GM12872 (cell line): ENCODE measurements at regions not wholly inside any gene's neighbourhood (a gene's known extent, or its start where the extent isn't known, plus 50 kb on each side); places are given as distances from the start of the nearest gene placed in this dataset.

Experiments
- TF ChIP-seq, protein P1 (sequence below): IDR thresholded peaks from 3 replicates; pipeline ENCODE4 v1.5.1; 2011; ENCODE audit warnings: low read depth, mild to moderate bottlenecking, low read length, moderate library complexity; ENCODE audit not compliant: insufficient read depth

GRCh38 chr11:70486731-70487130 is 88.4 kb downstream of the CTTN start:
- TF ChIP-seq, protein P1, sequence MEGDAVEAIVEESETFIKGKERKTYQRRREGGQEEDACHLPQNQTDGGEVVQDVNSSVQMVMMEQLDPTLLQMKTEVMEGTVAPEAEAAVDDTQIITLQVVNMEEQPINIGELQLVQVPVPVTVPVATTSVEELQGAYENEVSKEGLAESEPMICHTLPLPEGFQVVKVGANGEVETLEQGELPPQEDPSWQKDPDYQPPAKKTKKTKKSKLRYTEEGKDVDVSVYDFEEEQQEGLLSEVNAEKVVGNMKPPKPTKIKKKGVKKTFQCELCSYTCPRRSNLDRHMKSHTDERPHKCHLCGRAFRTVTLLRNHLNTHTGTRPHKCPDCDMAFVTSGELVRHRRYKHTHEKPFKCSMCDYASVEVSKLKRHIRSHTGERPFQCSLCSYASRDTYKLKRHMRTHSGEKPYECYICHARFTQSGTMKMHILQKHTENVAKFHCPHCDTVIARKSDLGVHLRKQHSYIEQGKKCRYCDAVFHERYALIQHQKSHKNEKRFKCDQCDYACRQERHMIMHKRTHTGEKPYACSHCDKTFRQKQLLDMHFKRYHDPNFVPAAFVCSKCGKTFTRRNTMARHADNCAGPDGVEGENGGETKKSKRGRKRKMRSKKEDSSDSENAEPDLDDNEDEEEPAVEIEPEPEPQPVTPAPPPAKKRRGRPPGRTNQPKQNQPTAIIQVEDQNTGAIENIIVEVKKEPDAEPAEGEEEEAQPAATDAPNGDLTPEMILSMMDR, result no peak

DNA sequence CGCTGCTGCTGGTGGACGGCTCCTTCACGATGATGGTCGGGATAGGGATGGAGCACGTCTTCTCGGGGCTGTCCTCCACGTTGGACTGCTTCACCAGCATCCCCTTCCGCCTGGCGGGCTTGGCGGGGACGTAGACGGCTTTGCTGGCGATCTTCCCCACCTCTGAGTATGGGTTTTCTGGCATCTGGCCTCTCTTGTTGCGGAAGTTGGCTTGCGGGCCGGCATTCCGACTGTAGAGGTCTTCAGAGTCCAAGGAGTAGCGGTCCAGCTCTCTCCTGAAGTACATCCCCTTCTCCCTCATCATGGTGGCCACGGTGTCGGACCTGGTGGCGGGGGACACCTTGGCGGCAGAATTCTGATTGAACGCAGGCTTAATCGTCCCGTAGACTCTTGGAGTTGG is 88.8 kb downstream of the CTTN start:
- TF ChIP-seq, protein P1, result no peak

DNA sequence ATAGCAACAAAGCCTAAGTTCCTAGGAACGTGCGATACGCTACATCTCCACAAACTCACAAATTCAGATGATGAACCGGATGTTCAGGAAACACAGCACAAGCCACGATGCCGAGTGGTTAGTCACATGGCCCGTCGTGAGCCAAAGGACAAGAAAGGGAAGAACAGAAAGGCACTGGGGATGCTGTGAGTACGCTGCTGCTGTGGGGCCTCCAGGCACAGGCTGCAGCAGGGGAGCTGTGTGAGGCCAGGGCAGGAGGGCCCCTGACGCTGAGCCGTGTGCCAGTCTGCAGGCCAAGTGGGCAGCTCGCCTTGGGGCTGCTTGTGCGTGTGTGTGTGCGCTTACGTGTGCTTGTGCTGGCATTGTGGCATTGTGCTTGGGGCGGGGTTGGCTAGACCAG is 89.4 kb downstream of the CTTN start:
- TF ChIP-seq, protein P1, result no peak

DNA sequence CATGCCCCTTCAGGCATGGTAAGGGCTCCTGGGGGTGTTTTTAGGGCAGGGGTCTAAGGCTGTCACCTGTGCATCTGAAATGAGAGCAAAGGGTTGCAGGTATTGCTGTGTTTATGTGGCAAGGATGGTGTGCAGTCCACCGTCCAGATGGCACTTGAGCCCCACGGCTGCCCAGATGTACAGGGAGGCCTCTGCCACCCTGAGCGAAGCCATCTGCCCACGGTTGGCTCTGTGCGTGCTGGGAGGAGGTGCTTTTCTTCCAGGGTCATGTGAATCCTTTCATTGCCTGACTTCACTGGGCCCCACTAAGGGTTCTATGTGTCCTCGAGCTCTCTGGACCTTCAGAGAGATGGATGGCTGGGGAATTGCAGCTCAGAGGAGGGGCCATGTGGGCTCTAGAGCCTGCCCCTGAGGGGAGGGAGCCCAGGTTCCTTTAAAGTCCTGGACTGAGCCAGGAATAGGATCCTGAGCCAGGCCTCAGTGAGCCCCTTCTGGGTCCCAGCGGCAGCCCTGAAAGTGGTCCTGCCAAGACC is 89.9 kb downstream of the CTTN start:
- TF ChIP-seq, protein P1, result no peak

GRCh38 chr11:70489276-70489675 is 90.9 kb downstream of the CTTN start:
- TF ChIP-seq, protein P1, result no peak

DNA sequence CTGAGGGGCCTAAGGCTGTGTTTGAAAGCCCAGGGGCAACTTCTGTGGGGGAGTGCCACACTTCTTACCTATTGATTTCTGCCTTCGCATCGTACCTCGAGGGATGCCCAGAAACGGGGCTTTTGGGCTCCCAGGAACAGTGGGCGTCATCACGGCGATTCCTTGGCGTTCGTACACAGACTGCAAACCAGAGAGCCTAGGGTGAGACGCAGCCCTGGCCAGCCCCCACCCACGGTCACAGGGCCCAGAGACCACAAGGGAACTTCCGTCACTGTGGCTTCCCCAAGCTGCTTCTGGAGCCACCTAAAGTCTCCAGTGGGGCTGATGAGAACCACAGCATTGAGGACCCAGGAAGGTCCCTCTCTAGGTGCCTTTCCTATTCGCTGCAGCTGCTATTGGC is 91.9 kb downstream of the CTTN start:
- TF ChIP-seq, protein P1, result no peak

- TF ChIP-seq, protein P1, result no peak
Measured at GRCh38 chr11:70490723-70491558, 92.6 kb downstream of the CTTN start.
